RWPE2 (cell line): ENCODE measurements at regions not wholly inside any gene's neighbourhood (a gene's known extent, or its start where the extent isn't known, plus 50 kb on each side); places are given as distances from the start of the nearest gene placed in this dataset.

Source experiments
- ATAC-seq: fragments of 200-7000 bp; cut with Tn5 transposase; 3 replicates; pipeline ENCODE4 v1.9.1; 2021; ENCODE audit warnings: low read depth
- DNase-seq: peaks from one replicate; pipeline ENCODE4 v3.0.0-alpha.2; 2020; ENCODE audit warnings: low spot score
- H3K27ac ChIP-seq: fragments of 450-650 bp; 2 replicates; pipeline ENCODE4 v1.5.1; 2017; ENCODE audit warnings: mild to moderate bottlenecking; ENCODE audit not compliant: poor library complexity, severe bottlenecking
- H3K27me3 ChIP-seq: fragments of 250-450 bp; sonication (Bioruptor Pico); 2 replicates; pipeline ENCODE4 v1.5.1; 2021; ENCODE audit warnings: mild to moderate bottlenecking, moderate library complexity; ENCODE audit not compliant: insufficient read depth, poor library complexity, severe bottlenecking
- H3K36me3 ChIP-seq: fragments of 250-450 bp; sonication (Bioruptor Pico); 2 replicates; pipeline ENCODE4 v1.5.1; 2020; ENCODE audit warnings: low read depth, mild to moderate bottlenecking, moderate library complexity
- H3K4me1 ChIP-seq: fragments of 250-450 bp; sonication (Bioruptor Pico); 2 replicates; pipeline ENCODE4 v1.5.1; 2021; ENCODE audit warnings: mild to moderate bottlenecking, moderate library complexity; ENCODE audit not compliant: insufficient read depth, poor library complexity, severe bottlenecking
- H3K4me3 ChIP-seq: fragments of 250-450 bp; sonication (Bioruptor Pico); 2 replicates; pipeline ENCODE4 v1.5.1; 2021; ENCODE audit warnings: mild to moderate bottlenecking, moderate library complexity; ENCODE audit not compliant: severe bottlenecking
- H3K9me3 ChIP-seq: fragments of 250-450 bp; sonication (Bioruptor Pico); 2 replicates; pipeline ENCODE4 v1.5.1; 2021; ENCODE audit warnings: mild to moderate bottlenecking, moderate library complexity; ENCODE audit not compliant: severe bottlenecking
- CTCF ChIP-seq: fragments of 450-650 bp; IDR thresholded peaks from one replicate; pipeline ENCODE4 v1.5.1; 2017; ENCODE audit warnings: mild to moderate bottlenecking, moderate library complexity; ENCODE audit not compliant: poor library complexity, severe bottlenecking

GRCh38 chr3:178277605-178278004, 258.6 kb upstream of the KCNMB2 start:
- TF ChIP-seq CTCF, result no peak
- H3K4me1 ChIP-seq, result peaks cover 8% of the 10 kb centered on the region
- no peaks in the 10 kb centered on the region for H3K36me3 ChIP-seq
- H3K27me3 ChIP-seq, result no peaks in the 10 kb centered on the region
- H3K4me3 ChIP-seq, result no peak overlapping the region
- no peak for DNase-seq
- ATAC-seq, result peak; percentile 27; the same call in 1 of the 3 replicates
- no peak overlapping the region for H3K27ac ChIP-seq
- H3K9me3 ChIP-seq, result peaks cover 3% of the 10 kb centered on the region

- no peak overlapping the region for H3K4me3 ChIP-seq
- H3K4me1 ChIP-seq, result no peaks in the 10 kb centered on the region
- ATAC-seq, result no peak
- H3K9me3 ChIP-seq, result peaks cover 3% of the 10 kb centered on the region
- no peak for DNase-seq
- no peak for TF ChIP-seq CTCF
- H3K36me3 ChIP-seq, result no peaks in the 10 kb centered on the region
- H3K27me3 ChIP-seq, result no peaks in the 10 kb centered on the region
- no peak overlapping the region for H3K27ac ChIP-seq
These were observed 252.7 kb upstream of the KCNMB2 start for GRCh38 chr3:178283561-178283960.

- H3K36me3 ChIP-seq, result no peaks in the 10 kb centered on the region
- H3K27ac ChIP-seq, result no peak overlapping the region
- DNase-seq (no peak), ATAC-seq (no peak)
- no peak for TF ChIP-seq CTCF
- H3K4me3 ChIP-seq, result no peak overlapping the region
- no peaks in the 10 kb centered on the region for H3K27me3 ChIP-seq
- peaks cover 3% of the 10 kb centered on the region for H3K9me3 ChIP-seq
- no peaks in the 10 kb centered on the region for H3K4me1 ChIP-seq
These were observed 252.1 kb upstream of the KCNMB2 start for GRCh38 chr3:178284181-178284580.

- H3K27me3 ChIP-seq, result no peaks in the 10 kb centered on the region
- ATAC-seq, result no peak
- H3K9me3 ChIP-seq, result no peaks in the 10 kb centered on the region
- no peak overlapping the region for H3K4me3 ChIP-seq
- no peak overlapping the region for H3K27ac ChIP-seq
- TF ChIP-seq CTCF, result no peak
- H3K4me1 ChIP-seq, result no peaks in the 10 kb centered on the region
- DNase-seq, result no peak
- H3K36me3 ChIP-seq, result no peaks in the 10 kb centered on the region
These were observed 248.2 kb upstream of the KCNMB2 start for GRCh38 chr3:178288074-178288473.

GRCh38 chr3:178289544-178290160, 246.6 kb upstream of the KCNMB2 start:
- no peak overlapping the region for H3K27ac ChIP-seq

More at GRCh38 chr3:178289544-178290160, 246.6 kb upstream of the KCNMB2 start:
- ATAC-seq (no peak), DNase-seq (no peak)
- TF ChIP-seq CTCF, result no peak
- Histone ChIP-seq H3K4me3 (no peak overlapping the region), H3K27me3 (no peaks in the 10 kb centered on the region), H3K36me3 (no peaks in the 10 kb centered on the region), H3K9me3 (no peaks in the 10 kb centered on the region), H3K4me1 (no peaks in the 10 kb centered on the region)
